ENCODE measurements at regions not wholly inside any gene's neighbourhood (a gene's known extent, or its start where the extent isn't known, plus 50 kb on each side); places are given as distances from the start of the nearest gene placed in this dataset.

GRCh38 chr18:55654986-55655385, 67.0 kb upstream of the TCF4 start:
- no peak for DNase-seq (ENCODE audit: low spot score)

- no peak for DNase-seq (ENCODE audit: low spot score)
These were observed 63.2 kb upstream of the TCF4 start for GRCh38 chr18:55651236-55651635.

GRCh38 chr18:55650363-55650870, 62.4 kb upstream of the TCF4 start:
- no peak for DNase-seq (ENCODE audit: low spot score)

GRCh38 chr18:55647331-55647730, 59.3 kb upstream of the TCF4 start:
- DNase-seq (ENCODE audit: low spot score): no peak

GRCh38 chr18:55642191-55642590, 54.2 kb upstream of the TCF4 start:
- DNase-seq (ENCODE audit: low spot score): no peak

- no peak for DNase-seq (ENCODE audit: low spot score)
These were observed 53.5 kb upstream of the TCF4 start for GRCh38 chr18:55641486-55641885.
